PC-3 (cell line): ENCODE measurements at regions not wholly inside any gene's neighbourhood (a gene's known extent, or its start where the extent isn't known, plus 50 kb on each side); places are given as distances from the start of the nearest gene placed in this dataset.

Experiments
- ATAC-seq: fragments of 200-7000 bp; cut with Tn5 transposase; 2 replicates; pipeline ENCODE4 v1.9.1; 2020; ENCODE audit warnings: mild to moderate bottlenecking, moderate library complexity
- BruUV-seq: library from RNA; stranded (reverse); fragments of 400-500 nt; replicated peaks from 2 replicates; lab custom pipeline; 2021; lab: Mats Ljungman, UMichigan
- CTCF ChIA-PET: fragments of 300-600 bp; sonication (Branson Sonifier 250); formaldehyde crosslinking; loops from one replicate; lab custom pipeline; 2022; ENCODE audit warnings: antibody characterized with exemption; lab: Charles Lee
- POLR2A ChIA-PET: fragments of 300-600 bp; sonication (Branson Sonifier 250); formaldehyde crosslinking; loops from one replicate; lab custom pipeline; 2022; ENCODE audit warnings: antibody characterized with exemption; ENCODE audit not compliant: unreplicated experiment; lab: Charles Lee
- DNase-seq: peaks from one replicate; pipeline ENCODE4 v3.0.0-alpha.2; 2015
- H2AFZ ChIP-seq: fragments of 300-600 bp; sonication (generic); 2 replicates; pipeline ENCODE4 v1.6.0; 2016; ENCODE audit warnings: antibody characterized with exemption, low read length
- H3F3A ChIP-seq: fragments of 300-600 bp; sonication (generic); one replicate; pipeline ENCODE4 v1.6.0; 2017; ENCODE audit warnings: antibody characterized with exemption, low read length, control low read depth, mild to moderate bottlenecking; ENCODE audit not compliant: unreplicated experiment
- H3K27ac ChIP-seq: fragments of 300-600 bp; sonication (generic); 2 replicates; pipeline ENCODE4 v1.5.1; 2016; ENCODE audit warnings: mild to moderate bottlenecking, low read length
- H3K27me3 ChIP-seq: fragments of 300-600 bp; sonication (generic); 2 replicates; pipeline ENCODE4 v1.6.1; 2016; ENCODE audit warnings: low read length, mixed read lengths
- H3K36me3 ChIP-seq: fragments of 300-600 bp; sonication (generic); 2 replicates; pipeline ENCODE4 v1.6.1; 2016; ENCODE audit warnings: low read depth, mixed run types, low read length, mixed read lengths
- H3K4me1 ChIP-seq: fragments of 300-600 bp; sonication (generic); 2 replicates; pipeline ENCODE4 v1.5.1; 2016; ENCODE audit warnings: low read length; ENCODE audit not compliant: insufficient read depth
- H3K4me2 ChIP-seq: fragments of 300-600 bp; sonication (generic); 2 replicates; pipeline ENCODE4 v1.6.0; 2016; ENCODE audit warnings: low read length
- H3K4me3 ChIP-seq: fragments of 300-600 bp; sonication (generic); 2 replicates; pipeline ENCODE4 v1.5.1; 2016; ENCODE audit warnings: mild to moderate bottlenecking, low read length, mixed read lengths
- H3K79me2 ChIP-seq: fragments of 300-600 bp; sonication (generic); 2 replicates; pipeline ENCODE4 v1.6.1; 2017; ENCODE audit warnings: low read length, mixed read lengths
- H3K9ac ChIP-seq: fragments of 300-600 bp; sonication (generic); 2 replicates; pipeline ENCODE4 v1.6.0; 2016; ENCODE audit warnings: mild to moderate bottlenecking, low read length
- H3K9me2 ChIP-seq: fragments of 300-600 bp; sonication (generic); replicated peaks from 2 replicates; pipeline ENCODE4 v1.6.1; 2016; ENCODE audit warnings: mixed run types, low read length, mixed read lengths
- H3K9me3 ChIP-seq: fragments of 300-600 bp; sonication (generic); 2 replicates; pipeline ENCODE4 v1.6.1; 2016; ENCODE audit warnings: low read length, mixed read lengths
- H4K20me1 ChIP-seq: fragments of 300-600 bp; sonication (generic); 2 replicates; pipeline ENCODE4 v1.6.1; 2016; ENCODE audit warnings: low read length, mixed read lengths
- EZH2 ChIP-seq: fragments of 300-600 bp; sonication (generic); IDR thresholded peaks from one replicate; pipeline ENCODE4 v1.6.1; 2017; ENCODE audit warnings: antibody characterized with exemption, mild to moderate bottlenecking, low read length; ENCODE audit not compliant: unreplicated experiment
- EZH2phosphoT487 ChIP-seq: fragments of 300-600 bp; sonication (generic); IDR thresholded peaks from 2 replicates; pipeline ENCODE4 v1.6.1; 2018; ENCODE audit warnings: mild to moderate bottlenecking, antibody characterized with exemption, low read length, borderline replicate concordance
- intact Hi-C: fragments of 100-400 bp; cut with micrococcal nuclease; formaldehyde crosslinking; loops from 2 replicates; pipeline ENCODE4 v1.9.0; 2023
- TF ChIP-seq, protein P1 (sequence below): fragments of 300-600 bp; sonication (generic); conservative IDR thresholded peaks from 2 replicates; pipeline ENCODE4 v1.5.1; 2017; ENCODE audit warnings: antibody characterized with exemption, low read depth, mild to moderate bottlenecking, low read length

DNA sequence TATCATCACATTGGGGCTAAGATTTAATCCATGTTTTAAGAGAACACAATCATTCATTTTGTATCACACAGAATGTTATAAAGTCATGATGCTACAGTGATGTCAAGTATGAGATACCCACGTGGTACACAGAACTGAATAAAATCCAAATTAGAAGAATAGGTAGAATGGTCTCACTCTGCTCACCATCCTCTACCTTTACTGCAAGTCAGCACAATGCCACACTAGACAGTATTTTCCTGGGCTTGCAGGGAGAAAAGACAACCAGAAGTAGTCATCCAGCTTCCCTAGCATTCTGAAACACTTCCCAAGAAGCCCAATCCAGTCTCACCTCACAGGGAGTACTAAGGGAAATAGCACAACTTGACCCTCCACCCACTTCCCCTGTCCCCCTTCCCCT is 856.2 kb upstream of the NRXN1 start:
- no peaks in the 10 kb centered on the region for H4K20me1 ChIP-seq
- DNase-seq, result no peak
- no peaks in the 10 kb centered on the region for H3F3A ChIP-seq
- no peak for TF ChIP-seq EZH2
- no peak for TF ChIP-seq EZH2phosphoT487
- TF ChIP-seq, protein P1, sequence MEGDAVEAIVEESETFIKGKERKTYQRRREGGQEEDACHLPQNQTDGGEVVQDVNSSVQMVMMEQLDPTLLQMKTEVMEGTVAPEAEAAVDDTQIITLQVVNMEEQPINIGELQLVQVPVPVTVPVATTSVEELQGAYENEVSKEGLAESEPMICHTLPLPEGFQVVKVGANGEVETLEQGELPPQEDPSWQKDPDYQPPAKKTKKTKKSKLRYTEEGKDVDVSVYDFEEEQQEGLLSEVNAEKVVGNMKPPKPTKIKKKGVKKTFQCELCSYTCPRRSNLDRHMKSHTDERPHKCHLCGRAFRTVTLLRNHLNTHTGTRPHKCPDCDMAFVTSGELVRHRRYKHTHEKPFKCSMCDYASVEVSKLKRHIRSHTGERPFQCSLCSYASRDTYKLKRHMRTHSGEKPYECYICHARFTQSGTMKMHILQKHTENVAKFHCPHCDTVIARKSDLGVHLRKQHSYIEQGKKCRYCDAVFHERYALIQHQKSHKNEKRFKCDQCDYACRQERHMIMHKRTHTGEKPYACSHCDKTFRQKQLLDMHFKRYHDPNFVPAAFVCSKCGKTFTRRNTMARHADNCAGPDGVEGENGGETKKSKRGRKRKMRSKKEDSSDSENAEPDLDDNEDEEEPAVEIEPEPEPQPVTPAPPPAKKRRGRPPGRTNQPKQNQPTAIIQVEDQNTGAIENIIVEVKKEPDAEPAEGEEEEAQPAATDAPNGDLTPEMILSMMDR, result no peak
- H3K36me3 ChIP-seq, result no peaks in the 10 kb centered on the region
- no peak overlapping the region for H3K27ac ChIP-seq
- no peak overlapping the region for H3K4me3 ChIP-seq
- no peak overlapping the region for H3K9ac ChIP-seq
- no peak overlapping the region for H3K4me2 ChIP-seq
- H2AFZ ChIP-seq, result no peak overlapping the region
- H3K9me2 ChIP-seq, result no peaks in the 10 kb centered on the region
- no peaks in the 10 kb centered on the region for H3K9me3 ChIP-seq
- H3K27me3 ChIP-seq, result no peaks in the 10 kb centered on the region
- intact Hi-C loops, result no loop called here
- BruUV-seq, result no TSS peak
- no peak for ATAC-seq
- no peaks in the 10 kb centered on the region for H3K4me1 ChIP-seq
- H3K79me2 ChIP-seq, result no peaks in the 10 kb centered on the region
- ChIA-PET CTCF (no interaction called here), POLR2A (no interaction called here)

DNA sequence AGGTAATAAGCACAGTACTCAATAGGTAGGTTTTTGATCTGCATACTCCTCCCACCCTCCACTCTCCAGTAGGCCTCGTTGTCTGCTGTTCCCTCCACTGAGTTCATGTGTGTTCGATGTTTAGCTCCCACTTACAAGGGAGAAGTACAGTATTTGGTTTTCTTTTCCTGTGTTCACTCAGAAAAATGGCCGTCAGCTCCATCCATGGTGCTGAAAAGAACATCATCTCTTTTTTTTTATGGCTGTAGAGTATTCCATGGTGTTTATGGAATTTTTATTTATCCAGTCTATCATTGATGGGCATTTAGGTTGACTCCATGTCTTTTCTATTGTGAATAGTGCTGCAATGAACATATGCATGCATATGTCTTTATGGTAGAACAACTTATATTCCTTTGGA is 849.7 kb upstream of the NRXN1 start:
- Histone ChIP-seq H3K9me3 (peaks cover 9% of the 10 kb centered on the region; the same call in 1 of the 2 replicates), H3F3A (no peaks in the 10 kb centered on the region), H4K20me1 (no peaks in the 10 kb centered on the region), H3K4me3 (no peak overlapping the region), H3K9ac (no peak overlapping the region), H3K27me3 (no peaks in the 10 kb centered on the region), H3K4me2 (no peak overlapping the region), H3K9me2 (no peaks in the 10 kb centered on the region), H3K27ac (no peak overlapping the region), H2AFZ (no peak overlapping the region), H3K36me3 (no peaks in the 10 kb centered on the region), H3K4me1 (no peaks in the 10 kb centered on the region), H3K79me2 (no peaks in the 10 kb centered on the region)
- POLR2A ChIA-PET, result no interaction called here
- intact Hi-C loops, result no loop called here
- BruUV-seq, result no TSS peak
- ATAC-seq (no peak), DNase-seq (no peak)
- CTCF ChIA-PET, result no interaction called here
- TF ChIP-seq, protein P1, result no peak
- TF ChIP-seq EZH2phosphoT487 (no peak), EZH2 (no peak)

DNA sequence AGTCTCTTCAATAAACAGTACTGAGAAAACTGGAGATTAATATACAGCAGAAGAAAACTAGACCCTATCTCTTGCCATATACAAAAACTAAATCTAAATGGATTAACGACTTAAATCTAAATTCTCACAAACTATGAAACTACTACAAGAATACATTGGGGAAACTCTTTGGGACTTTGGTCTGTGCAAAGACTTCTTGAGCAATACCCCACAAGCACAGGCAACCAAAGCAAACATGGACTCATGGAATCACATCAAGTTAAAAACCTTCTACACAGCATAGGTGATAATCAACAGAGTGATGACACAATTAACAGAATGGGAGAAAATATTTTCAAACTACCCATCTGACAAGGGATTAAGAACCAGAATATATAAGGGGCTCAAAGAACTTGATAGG is 848.2 kb upstream of the NRXN1 start:
- no peaks in the 10 kb centered on the region for H3K27me3 ChIP-seq
- H3K4me3 ChIP-seq, result no peak overlapping the region
- no peak overlapping the region for H2AFZ ChIP-seq
- H3K4me2 ChIP-seq, result no peak overlapping the region
- intact Hi-C loops, result no loop called here
- ATAC-seq, result no peak
- H3K4me1 ChIP-seq, result no peaks in the 10 kb centered on the region
- no peak overlapping the region for H3K27ac ChIP-seq
- H3K9ac ChIP-seq, result no peak overlapping the region
- CTCF ChIA-PET, result no interaction called here
- H3K9me2 ChIP-seq, result no peaks in the 10 kb centered on the region
- no peaks in the 10 kb centered on the region for H3F3A ChIP-seq
- POLR2A ChIA-PET, result no interaction called here
- no TSS peak for BruUV-seq
- H3K79me2 ChIP-seq, result no peaks in the 10 kb centered on the region
- H3K9me3 ChIP-seq, result peaks cover 9% of the 10 kb centered on the region; the same call in 1 of the 2 replicates
- no peak for TF ChIP-seq EZH2
- TF ChIP-seq, protein P1, result no peak
- TF ChIP-seq EZH2phosphoT487, result no peak
- H4K20me1 ChIP-seq, result no peaks in the 10 kb centered on the region
- no peaks in the 10 kb centered on the region for H3K36me3 ChIP-seq
- DNase-seq, result no peak
